WTC11 (cell line): ENCODE measurements at regions not wholly inside any gene's neighbourhood (a gene's known extent, or its start where the extent isn't known, plus 50 kb on each side); places are given as distances from the start of the nearest gene placed in this dataset.

Source experiments
- CBFB ChIP-seq: sonication (generic); formaldehyde crosslinking; IDR thresholded peaks from 2 replicates; pipeline ENCODE4 v1.8.1; 2022; ENCODE audit warnings: mild to moderate bottlenecking, low read depth, missing genetic modification reagents
- CTCF ChIP-seq: fragments of 200-600 bp; IDR thresholded peaks from 2 replicates; pipeline ENCODE4 v1.8.0; 2022; ENCODE audit warnings: antibody characterized with exemption
- IRF2 ChIP-seq: sonication (generic); formaldehyde crosslinking; IDR thresholded peaks from 2 replicates; pipeline ENCODE4 v1.8.0; 2022; ENCODE audit warnings: low read depth, missing genetic modification reagents, borderline replicate concordance
- NFE2L1 ChIP-seq: sonication (generic); formaldehyde crosslinking; IDR thresholded peaks from 2 replicates; pipeline ENCODE4 v1.8.1; 2023; ENCODE audit warnings: missing genetic modification reagents
- SMAD3 ChIP-seq: sonication (generic); formaldehyde crosslinking; IDR thresholded peaks from 2 replicates; pipeline ENCODE4 v1.8.0; 2022; ENCODE audit warnings: missing genetic modification reagents, mild to moderate bottlenecking, borderline replicate concordance
- USF2 ChIP-seq: sonication (generic); formaldehyde crosslinking; IDR thresholded peaks from 2 replicates; pipeline ENCODE4 v1.8.1; 2023; ENCODE audit warnings: mild to moderate bottlenecking, missing genetic modification reagents, moderate library complexity
- TF ChIP-seq, protein P1 (sequence below): sonication (generic); formaldehyde crosslinking; IDR thresholded peaks from 2 replicates; pipeline ENCODE4 v1.8.1; 2022; ENCODE audit warnings: low read depth, missing genetic modification reagents, borderline replicate concordance
- TF ChIP-seq, protein P2 (sequence below): sonication (generic); formaldehyde crosslinking; IDR thresholded peaks from 2 replicates; pipeline ENCODE4 v1.8.1; 2023; ENCODE audit warnings: mild to moderate bottlenecking, missing genetic modification reagents
- TF ChIP-seq, protein P3 (sequence below): sonication (generic); formaldehyde crosslinking; IDR thresholded peaks from 2 replicates; pipeline ENCODE4 v1.8.1; 2022; ENCODE audit warnings: low read depth, mild to moderate bottlenecking, moderate library complexity, missing genetic modification reagents, borderline replicate concordance

DNA sequence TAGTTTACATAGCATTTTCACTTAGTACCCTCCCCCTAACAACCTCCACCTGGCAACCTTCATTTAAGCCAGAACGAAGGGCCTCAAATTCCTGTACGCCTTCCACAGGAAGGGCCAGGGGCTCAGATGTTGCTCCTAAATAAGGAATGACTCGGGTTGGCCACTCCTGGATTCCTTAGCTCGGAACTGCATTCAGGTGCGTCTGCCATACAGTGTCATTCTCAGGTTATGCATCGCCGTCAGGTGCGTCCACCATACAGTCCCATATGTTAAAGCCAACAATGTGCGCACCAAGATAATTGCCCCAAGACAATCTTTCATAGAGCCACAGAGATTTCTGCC is 53.5 kb upstream of the USP3 start:
- TF ChIP-seq USF2 (CRISPR knock-in tag) (no peak), IRF2 (CRISPR knock-in tag) (no peak), CTCF (no peak), NFE2L1 (no peak), CBFB (CRISPR knock-in tag) (no peak), SMAD3 (CRISPR knock-in tag) (no peak)
- TF ChIP-seq, protein P1, sequence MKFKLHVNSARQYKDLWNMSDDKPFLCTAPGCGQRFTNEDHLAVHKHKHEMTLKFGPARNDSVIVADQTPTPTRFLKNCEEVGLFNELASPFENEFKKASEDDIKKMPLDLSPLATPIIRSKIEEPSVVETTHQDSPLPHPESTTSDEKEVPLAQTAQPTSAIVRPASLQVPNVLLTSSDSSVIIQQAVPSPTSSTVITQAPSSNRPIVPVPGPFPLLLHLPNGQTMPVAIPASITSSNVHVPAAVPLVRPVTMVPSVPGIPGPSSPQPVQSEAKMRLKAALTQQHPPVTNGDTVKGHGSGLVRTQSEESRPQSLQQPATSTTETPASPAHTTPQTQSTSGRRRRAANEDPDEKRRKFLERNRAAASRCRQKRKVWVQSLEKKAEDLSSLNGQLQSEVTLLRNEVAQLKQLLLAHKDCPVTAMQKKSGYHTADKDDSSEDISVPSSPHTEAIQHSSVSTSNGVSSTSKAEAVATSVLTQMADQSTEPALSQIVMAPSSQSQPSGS (CRISPR knock-in tag): no peak
- TF ChIP-seq, protein P2, sequence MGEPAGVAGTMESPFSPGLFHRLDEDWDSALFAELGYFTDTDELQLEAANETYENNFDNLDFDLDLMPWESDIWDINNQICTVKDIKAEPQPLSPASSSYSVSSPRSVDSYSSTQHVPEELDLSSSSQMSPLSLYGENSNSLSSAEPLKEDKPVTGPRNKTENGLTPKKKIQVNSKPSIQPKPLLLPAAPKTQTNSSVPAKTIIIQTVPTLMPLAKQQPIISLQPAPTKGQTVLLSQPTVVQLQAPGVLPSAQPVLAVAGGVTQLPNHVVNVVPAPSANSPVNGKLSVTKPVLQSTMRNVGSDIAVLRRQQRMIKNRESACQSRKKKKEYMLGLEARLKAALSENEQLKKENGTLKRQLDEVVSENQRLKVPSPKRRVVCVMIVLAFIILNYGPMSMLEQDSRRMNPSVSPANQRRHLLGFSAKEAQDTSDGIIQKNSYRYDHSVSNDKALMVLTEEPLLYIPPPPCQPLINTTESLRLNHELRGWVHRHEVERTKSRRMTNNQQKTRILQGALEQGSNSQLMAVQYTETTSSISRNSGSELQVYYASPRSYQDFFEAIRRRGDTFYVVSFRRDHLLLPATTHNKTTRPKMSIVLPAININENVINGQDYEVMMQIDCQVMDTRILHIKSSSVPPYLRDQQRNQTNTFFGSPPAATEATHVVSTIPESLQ (CRISPR knock-in tag): no peak
- TF ChIP-seq, protein P3, sequence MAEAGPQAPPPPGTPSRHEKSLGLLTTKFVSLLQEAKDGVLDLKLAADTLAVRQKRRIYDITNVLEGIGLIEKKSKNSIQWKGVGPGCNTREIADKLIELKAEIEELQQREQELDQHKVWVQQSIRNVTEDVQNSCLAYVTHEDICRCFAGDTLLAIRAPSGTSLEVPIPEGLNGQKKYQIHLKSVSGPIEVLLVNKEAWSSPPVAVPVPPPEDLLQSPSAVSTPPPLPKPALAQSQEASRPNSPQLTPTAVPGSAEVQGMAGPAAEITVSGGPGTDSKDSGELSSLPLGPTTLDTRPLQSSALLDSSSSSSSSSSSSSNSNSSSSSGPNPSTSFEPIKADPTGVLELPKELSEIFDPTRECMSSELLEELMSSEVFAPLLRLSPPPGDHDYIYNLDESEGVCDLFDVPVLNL (CRISPR knock-in tag): no peak
